ENCODE measurements at regions not wholly inside any gene's neighbourhood (a gene's known extent, or its start where the extent isn't known, plus 50 kb on each side); places are given as distances from the start of the nearest gene placed in this dataset.
"Not testable (repeated sequence)": the region's sequence is repeated elsewhere in the genome, so short reads cannot be mapped to it uniquely, and the experiment has no call there.

DNA sequence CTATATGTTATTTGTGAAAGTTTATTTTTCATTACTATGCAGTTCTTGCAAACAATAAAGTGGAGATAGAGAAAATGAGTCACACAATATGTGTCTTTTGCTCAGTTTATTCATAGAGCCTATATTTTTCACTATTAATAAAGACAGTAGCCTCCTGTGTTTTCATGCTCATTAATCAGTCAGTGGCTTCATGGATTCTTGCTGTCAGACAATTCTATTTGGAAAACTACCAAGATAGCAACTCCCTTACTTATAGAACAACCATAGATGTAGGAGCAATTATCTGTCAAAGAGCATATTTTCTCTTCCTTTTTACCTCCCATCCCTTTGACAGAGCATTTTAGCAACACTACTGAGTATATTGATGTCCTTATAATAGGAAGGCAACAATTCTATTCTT lies 132.7 kb upstream of the CALCR start:
- H2AFZ ChIP-seq (ENCODE audit: low read depth, low read length) = no peak overlapping the region
- no peaks in the 10 kb centered on the region for H3K9me1 ChIP-seq (replicated peaks; ENCODE audit: control insufficient read depth, extremely low read depth, insufficient read depth, low read length)
- no peak overlapping the region for H3K4me2 ChIP-seq (ENCODE audit: insufficient read depth, low read length)
- no peaks in the 10 kb centered on the region for H3K36me3 ChIP-seq (ENCODE audit: control insufficient read depth in 2 of 2, extremely low read depth in 1 of 2, insufficient read depth in 2 of 2, low read length in 2 of 2)
- H3K4me3 ChIP-seq (replicated peaks in 1 of 3; ENCODE audit: insufficient read depth in 1 of 3, low read depth in 1 of 3, low read length in 3 of 3) = no peak overlapping the region
- ChIA-PET CTCF (no interaction called here), POLR2A (no interaction called here)
- dilution Hi-C loops (cut with MboI; ENCODE audit: extremely low pct_ligation_motif_present, low sequenced_read_pairs) = no loop called here
- no peak for FAIRE-seq
- peaks cover 0 to 3% of the 10 kb centered on the region in 2 experiments for H3K27me3 ChIP-seq (ENCODE audit: control insufficient read depth in 2 of 2, insufficient read depth in 2 of 2, low read length in 2 of 2)
- H4K20me1 ChIP-seq (replicated peaks; ENCODE audit: control insufficient read depth, extremely low read depth, insufficient read depth, low read length) = no peaks in the 10 kb centered on the region
- no peak overlapping the region for H3K27ac ChIP-seq (ENCODE audit: insufficient read depth, low read depth, low read length)
- no peak for DNase-seq (ENCODE audit: low read depth, low spot score)
- H3K79me2 ChIP-seq (ENCODE audit: control insufficient read depth, insufficient read depth, low read length) = no peaks in the 10 kb centered on the region
- BruUV-seq (replicated peaks) = no TSS peak
- H3K9me3 ChIP-seq (replicated peaks; ENCODE audit: control insufficient read depth, insufficient read depth, low read length) = no peaks in the 10 kb centered on the region
- intact Hi-C loops (cut with micrococcal nuclease) = no loop called here
- TF ChIP-seq MYC (IDR thresholded peaks at IDR 0.05; ENCODE audit: low read depth, low read length) = no peak
- TF ChIP-seq, protein P1, sequence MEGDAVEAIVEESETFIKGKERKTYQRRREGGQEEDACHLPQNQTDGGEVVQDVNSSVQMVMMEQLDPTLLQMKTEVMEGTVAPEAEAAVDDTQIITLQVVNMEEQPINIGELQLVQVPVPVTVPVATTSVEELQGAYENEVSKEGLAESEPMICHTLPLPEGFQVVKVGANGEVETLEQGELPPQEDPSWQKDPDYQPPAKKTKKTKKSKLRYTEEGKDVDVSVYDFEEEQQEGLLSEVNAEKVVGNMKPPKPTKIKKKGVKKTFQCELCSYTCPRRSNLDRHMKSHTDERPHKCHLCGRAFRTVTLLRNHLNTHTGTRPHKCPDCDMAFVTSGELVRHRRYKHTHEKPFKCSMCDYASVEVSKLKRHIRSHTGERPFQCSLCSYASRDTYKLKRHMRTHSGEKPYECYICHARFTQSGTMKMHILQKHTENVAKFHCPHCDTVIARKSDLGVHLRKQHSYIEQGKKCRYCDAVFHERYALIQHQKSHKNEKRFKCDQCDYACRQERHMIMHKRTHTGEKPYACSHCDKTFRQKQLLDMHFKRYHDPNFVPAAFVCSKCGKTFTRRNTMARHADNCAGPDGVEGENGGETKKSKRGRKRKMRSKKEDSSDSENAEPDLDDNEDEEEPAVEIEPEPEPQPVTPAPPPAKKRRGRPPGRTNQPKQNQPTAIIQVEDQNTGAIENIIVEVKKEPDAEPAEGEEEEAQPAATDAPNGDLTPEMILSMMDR (IDR thresholded peaks at IDR 0.05; ENCODE audit: extremely low read depth in 1 of 2, insufficient read depth in 1 of 2, low read depth in 1 of 2, low read length in 2 of 2) = no peak
- no peak for TF ChIP-seq FOS (IDR thresholded peaks at IDR 0.05; ENCODE audit: borderline replicate concordance, insufficient read depth, low read length)
- no peak for TF ChIP-seq JUN (IDR thresholded peaks at IDR 0.05; ENCODE audit: borderline replicate concordance, insufficient read depth, insufficient read length, low read depth)
- no peak for TF ChIP-seq GATA2 (IDR thresholded peaks at IDR 0.05; ENCODE audit: insufficient read depth, insufficient read length, low read depth, low read length)
- TF ChIP-seq POLR2AphosphoS5 (IDR thresholded peaks at IDR 0.05; ENCODE audit: insufficient read depth, low read depth, low read length) = no peak
- no peak for TF ChIP-seq POLR2A (IDR thresholded peaks at IDR 0.05; ENCODE audit: low read depth, low read length)
- TF ChIP-seq, protein P2, sequence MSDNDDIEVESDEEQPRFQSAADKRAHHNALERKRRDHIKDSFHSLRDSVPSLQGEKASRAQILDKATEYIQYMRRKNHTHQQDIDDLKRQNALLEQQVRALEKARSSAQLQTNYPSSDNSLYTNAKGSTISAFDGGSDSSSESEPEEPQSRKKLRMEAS (IDR thresholded peaks at IDR 0.05; ENCODE audit: insufficient read depth, insufficient read length) = no peak
- H3K9ac ChIP-seq (replicated peaks; ENCODE audit: extremely low read depth, insufficient read depth, low read length) = no peak overlapping the region
- H3K4me1 ChIP-seq (ENCODE audit: control insufficient read depth, extremely low read depth, insufficient read depth, low read length) = no peaks in the 10 kb centered on the region

DNA sequence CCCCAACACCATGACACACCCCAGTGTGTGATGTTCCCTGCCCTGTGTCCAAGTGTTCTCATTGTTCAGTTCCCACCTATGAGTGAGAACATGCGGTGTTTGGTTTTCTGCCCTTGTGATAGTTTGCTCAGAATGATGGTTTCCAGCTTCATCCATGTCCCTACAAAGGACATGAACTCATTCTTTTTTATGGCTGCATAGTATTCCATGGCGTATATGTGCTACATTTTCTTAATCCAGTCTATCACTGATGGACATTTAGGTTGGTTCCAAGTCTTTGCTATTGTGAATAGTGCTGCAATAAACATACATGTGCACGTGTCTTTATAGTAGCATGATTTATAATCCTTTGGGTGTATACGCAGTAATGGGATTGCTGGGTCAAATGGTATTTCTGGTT lies 131.6 kb upstream of the CALCR start:
- BruUV-seq (replicated peaks); DNase-seq (ENCODE audit: low read depth, low spot score); H3K36me3 ChIP-seq (ENCODE audit: control insufficient read depth in 2 of 2, extremely low read depth in 1 of 2, insufficient read depth in 2 of 2, low read length in 2 of 2); H3K27ac ChIP-seq (ENCODE audit: insufficient read depth, low read depth, low read length); H3K4me2 ChIP-seq (ENCODE audit: insufficient read depth, low read length); H3K9ac ChIP-seq (replicated peaks; ENCODE audit: extremely low read depth, insufficient read depth, low read length); intact Hi-C loops (cut with micrococcal nuclease); H2AFZ ChIP-seq (ENCODE audit: low read depth, low read length); H3K9me3 ChIP-seq (replicated peaks; ENCODE audit: control insufficient read depth, insufficient read depth, low read length); FAIRE-seq; H3K9me1 ChIP-seq (replicated peaks; ENCODE audit: control insufficient read depth, extremely low read depth, insufficient read depth, low read length); H3K4me3 ChIP-seq (replicated peaks in 1 of 3; ENCODE audit: insufficient read depth in 1 of 3, low read depth in 1 of 3, low read length in 3 of 3); CTCF ChIA-PET; H3K79me2 ChIP-seq (ENCODE audit: control insufficient read depth, insufficient read depth, low read length); H3K27me3 ChIP-seq (ENCODE audit: control insufficient read depth in 2 of 2, insufficient read depth in 2 of 2, low read length in 2 of 2); POLR2A ChIA-PET; H3K4me1 ChIP-seq (ENCODE audit: control insufficient read depth, extremely low read depth, insufficient read depth, low read length); H4K20me1 ChIP-seq (replicated peaks; ENCODE audit: control insufficient read depth, extremely low read depth, insufficient read depth, low read length); dilution Hi-C loops (cut with MboI; ENCODE audit: extremely low pct_ligation_motif_present, low sequenced_read_pairs): not testable (repeated sequence)

Measured in endothelial cell of umbilical vein (primary cell).